GM19324 (cell line): ENCODE measurements at regions not wholly inside any gene's neighbourhood (a gene's known extent, or its start where the extent isn't known, plus 50 kb on each side); places are given as distances from the start of the nearest gene placed in this dataset.
"Not testable (repeated sequence)": the region's sequence is repeated elsewhere in the genome, so short reads cannot be mapped to it uniquely, and the experiment has no call there.

ENCODE experiments used
- ATAC-seq: cut with Tn5 transposase; IDR thresholded peaks from one replicate; pipeline ENCODE4 v1.9.1; 2021; ENCODE audit warnings: mild to moderate bottlenecking, moderate library complexity; ENCODE audit not compliant: unreplicated experiment, low FRiP score

GRCh38 chr21:19197950-19198349, 794.4 kb upstream of the TMPRSS15 start:
- no peak for ATAC-seq

GRCh38 chr21:19198801-19199200, 795.2 kb upstream of the TMPRSS15 start:
- no peak for ATAC-seq

GRCh38 chr21:19218163-19218562, 814.6 kb upstream of the TMPRSS15 start:
- no peak for ATAC-seq

- ATAC-seq = no peak
Measured at GRCh38 chr21:19224090-19224489, 820.5 kb upstream of the TMPRSS15 start.

GRCh38 chr21:19228226-19228625, 824.6 kb upstream of the TMPRSS15 start:
- no peak for ATAC-seq

- not testable (repeated sequence) for ATAC-seq
Measured at GRCh38 chr21:19233841-19234240, 830.3 kb upstream of the TMPRSS15 start.

GRCh38 chr21:19236209-19236608, 832.6 kb upstream of the TMPRSS15 start:
- no peak for ATAC-seq

GRCh38 chr21:19237608-19238007, 834.0 kb upstream of the TMPRSS15 start:
- no peak for ATAC-seq

- ATAC-seq = no peak
Measured at GRCh38 chr21:19239696-19240095, 836.1 kb upstream of the TMPRSS15 start.

GRCh38 chr21:19244502-19245187, 841.1 kb upstream of the TMPRSS15 start:
- no peak for ATAC-seq

GRCh38 chr21:19245188-19245580, 841.6 kb upstream of the TMPRSS15 start:
- ATAC-seq = no peak

- no peak for ATAC-seq
Measured at GRCh38 chr21:19246018-19246417, 842.4 kb upstream of the TMPRSS15 start.

GRCh38 chr21:19256934-19257660, 853.5 kb upstream of the TMPRSS15 start:
- no peak for ATAC-seq

- ATAC-seq = no peak
Measured at GRCh38 chr21:19261731-19262376, 858.3 kb upstream of the TMPRSS15 start.

- ATAC-seq = no peak
Measured at GRCh38 chr21:19266636-19267035, 863.1 kb upstream of the TMPRSS15 start.

- no peak for ATAC-seq
Measured at GRCh38 chr21:19268686-19269085, 865.1 kb upstream of the TMPRSS15 start.

GRCh38 chr21:19275065-19275464, 871.5 kb upstream of the TMPRSS15 start:
- no peak for ATAC-seq

- no peak for ATAC-seq
Measured at GRCh38 chr21:19276665-19277064, 873.1 kb upstream of the TMPRSS15 start.

- ATAC-seq = no peak
Measured at GRCh38 chr21:19286876-19287275, 883.3 kb upstream of the TMPRSS15 start.

GRCh38 chr21:19290328-19290727, 886.7 kb upstream of the TMPRSS15 start:
- ATAC-seq = no peak

- ATAC-seq = no peak
Measured at GRCh38 chr21:19320291-19320690, 916.7 kb upstream of the TMPRSS15 start.

- no peak for ATAC-seq
Measured at GRCh38 chr21:19321688-19322087, 918.1 kb upstream of the TMPRSS15 start.
